IPS DF 6.9 (cell line): ENCODE measurements at regions not wholly inside any gene's neighbourhood (a gene's known extent, or its start where the extent isn't known, plus 50 kb on each side); places are given as distances from the start of the nearest gene placed in this dataset.
"Not testable (repeated sequence)": the region's sequence is repeated elsewhere in the genome, so short reads cannot be mapped to it uniquely, and the experiment has no call there.

Source experiments
- DNase-seq: peaks from one replicate; pipeline ENCODE4 v3.0.0-alpha.2; 2013; ENCODE audit warnings: low read depth, low spot score
- H3K27ac ChIP-seq: one replicate; pipeline ENCODE4 v1.5.1; 2013; ENCODE audit warnings: low read length, control low read depth
- H3K27me3 ChIP-seq: 2 replicates; pipeline ENCODE4 v1.6.1; 2013; ENCODE audit warnings: mild to moderate bottlenecking, low read length; ENCODE audit not compliant: control insufficient read depth, insufficient read depth
- H3K36me3 ChIP-seq: 2 replicates; pipeline ENCODE4 v1.6.1; 2013; ENCODE audit warnings: low read length; ENCODE audit not compliant: control insufficient read depth, insufficient read depth
- H3K4me1 ChIP-seq: 2 replicates; pipeline ENCODE4 v1.6.1; 2013; ENCODE audit warnings: low read length; ENCODE audit not compliant: control insufficient read depth, insufficient read depth
- H3K4me3 ChIP-seq: 2 replicates; pipeline ENCODE4 v1.5.1; 2013; ENCODE audit warnings: mild to moderate bottlenecking, low read length
- H3K9me3 ChIP-seq: 2 replicates; pipeline ENCODE4 v1.6.1; 2013; ENCODE audit warnings: low read length, inconsistent platforms; ENCODE audit not compliant: control insufficient read depth, insufficient read depth
- WGBS: extraction: QIAGEN DNeasy Blood & Tissue Kit; methylation state at CpG from one replicate; pipeline ENCODE4 v1.1.7; 2013; ENCODE audit warnings: mixed read lengths, missing lambda C conversion rate; ENCODE audit not compliant: insufficient read length, insufficient coverage; 5-methylcytosine and 5-hydroxymethylcytosine counted together

GRCh38 chr5:86525622-86526021, 92.1 kb upstream of the COX7C start:
- DNase-seq: no peak
- Histone ChIP-seq H3K27ac (no peak overlapping the region), H3K27me3 (no peaks in the 10 kb centered on the region), H3K4me3 (no peak overlapping the region), H3K4me1 (no peaks in the 10 kb centered on the region), H3K36me3 (no peaks in the 10 kb centered on the region), H3K9me3 (no peaks in the 10 kb centered on the region)
- WGBS: no CpG with 5 or more reads among the region's 2 CpGs

- WGBS: no CpG with 5 or more reads among the region's 3 CpGs
- Histone ChIP-seq H3K4me3 (no peak overlapping the region), H3K9me3 (no peaks in the 10 kb centered on the region), H3K27ac (no peak overlapping the region), H3K27me3 (no peaks in the 10 kb centered on the region), H3K4me1 (no peaks in the 10 kb centered on the region), H3K36me3 (no peaks in the 10 kb centered on the region)
- DNase-seq: no peak
Measured at GRCh38 chr5:86526811-86527348, 90.9 kb upstream of the COX7C start.

GRCh38 chr5:86532429-86532828, 85.3 kb upstream of the COX7C start:
- no peak for DNase-seq
- no peak overlapping the region for H3K27ac ChIP-seq
- H3K4me3 ChIP-seq: no peak overlapping the region
- no peaks in the 10 kb centered on the region for H3K9me3 ChIP-seq
- no peaks in the 10 kb centered on the region for H3K27me3 ChIP-seq
- no peaks in the 10 kb centered on the region for H3K4me1 ChIP-seq
- no CpG with 5 or more reads among the region's 2 CpGs for WGBS
- no peaks in the 10 kb centered on the region for H3K36me3 ChIP-seq

GRCh38 chr5:86536396-86536795, 81.3 kb upstream of the COX7C start:
- Histone ChIP-seq H3K36me3 (no peaks in the 10 kb centered on the region), H3K27ac (no peak overlapping the region), H3K4me1 (no peaks in the 10 kb centered on the region), H3K9me3 (no peaks in the 10 kb centered on the region), H3K27me3 (no peaks in the 10 kb centered on the region), H3K4me3 (no peak overlapping the region)
- no CpG with 5 or more reads among the region's 3 CpGs for WGBS
- DNase-seq: no peak

GRCh38 chr5:86542532-86542931, 75.2 kb upstream of the COX7C start:
- Histone ChIP-seq H3K36me3 (no peaks in the 10 kb centered on the region), H3K27me3 (no peaks in the 10 kb centered on the region), H3K4me3 (no peak overlapping the region), H3K9me3 (no peaks in the 10 kb centered on the region), H3K27ac (no peak overlapping the region), H3K4me1 (no peaks in the 10 kb centered on the region)
- no peak for DNase-seq
- no CpG with 5 or more reads among the region's 3 CpGs for WGBS

GRCh38 chr5:86546044-86546443, 71.7 kb upstream of the COX7C start:
- H3K4me1 ChIP-seq: no peaks in the 10 kb centered on the region
- no peaks in the 10 kb centered on the region for H3K27me3 ChIP-seq
- H3K36me3 ChIP-seq: no peaks in the 10 kb centered on the region
- H3K27ac ChIP-seq: no peak overlapping the region
- no peaks in the 10 kb centered on the region for H3K9me3 ChIP-seq
- no CpG with 5 or more reads among the region's 2 CpGs for WGBS
- DNase-seq: no peak
- no peak overlapping the region for H3K4me3 ChIP-seq

- Histone ChIP-seq H3K9me3 (no peaks in the 10 kb centered on the region), H3K4me3 (no peak overlapping the region), H3K27ac (no peak overlapping the region), H3K27me3 (no peaks in the 10 kb centered on the region), H3K4me1 (no peaks in the 10 kb centered on the region), H3K36me3 (no peaks in the 10 kb centered on the region)
- no peak for DNase-seq
- no CpG with 5 or more reads among the region's 4 CpGs for WGBS
Measured at GRCh38 chr5:86546582-86546981, 71.2 kb upstream of the COX7C start.

GRCh38 chr5:86554638-86555037, 63.1 kb upstream of the COX7C start:
- Histone ChIP-seq H3K27ac (no peak overlapping the region), H3K27me3 (no peaks in the 10 kb centered on the region), H3K4me1 (no peaks in the 10 kb centered on the region), H3K4me3 (no peak overlapping the region), H3K36me3 (no peaks in the 10 kb centered on the region), H3K9me3 (no peaks in the 10 kb centered on the region)
- no peak for DNase-seq
- WGBS: no CpG with 5 or more reads among the region's 1 CpG

- DNase-seq: no peak
- no peaks in the 10 kb centered on the region for H3K27me3 ChIP-seq
- no peak overlapping the region for H3K4me3 ChIP-seq
- H3K27ac ChIP-seq: no peak overlapping the region
- no peaks in the 10 kb centered on the region for H3K4me1 ChIP-seq
- no peaks in the 10 kb centered on the region for H3K9me3 ChIP-seq
- no peaks in the 10 kb centered on the region for H3K36me3 ChIP-seq
Measured at GRCh38 chr5:86557920-86558319, 59.8 kb upstream of the COX7C start.

- Histone ChIP-seq H3K4me3 (no peak overlapping the region), H3K27ac (no peak overlapping the region), H3K4me1 (no peaks in the 10 kb centered on the region), H3K9me3 (no peaks in the 10 kb centered on the region), H3K36me3 (no peaks in the 10 kb centered on the region), H3K27me3 (no peaks in the 10 kb centered on the region)
- DNase-seq: no peak
- no CpG with 5 or more reads among the region's 8 CpGs for WGBS
Measured at GRCh38 chr5:86565197-86565789, 52.4 kb upstream of the COX7C start.

- H3K4me1 ChIP-seq, DNase-seq, H3K36me3 ChIP-seq, H3K27me3 ChIP-seq, H3K27ac ChIP-seq, H3K4me3 ChIP-seq, H3K9me3 ChIP-seq: not testable (repeated sequence)
- no CpG with 5 or more reads among the region's 3 CpGs for WGBS
Measured at GRCh38 chr5:86566030-86566429, 51.7 kb upstream of the COX7C start.
